Ramos (cell line): ENCODE measurements at regions not wholly inside any gene's neighbourhood (a gene's known extent, or its start where the extent isn't known, plus 50 kb on each side); places are given as distances from the start of the nearest gene placed in this dataset.

Source experiments
- in situ Hi-C: fragments of 300-500 bp; cut with MboI; formaldehyde crosslinking; loops from one replicate; pipeline ENCODE4 v1.14.3; 2022; ENCODE audit warnings: low sequenced_read_pairs; ENCODE audit not compliant: unreplicated experiment

- in situ Hi-C loops, result no loop called here
Observed at GRCh38 chr2:146124741-146125140, 1604.8 kb upstream of the ZEB2 start.

- in situ Hi-C loops, result no loop called here
Observed at GRCh38 chr2:146123714-146124113, 1603.8 kb upstream of the ZEB2 start.

- in situ Hi-C loops, result no loop called here
Observed at GRCh38 chr2:146123256-146123655, 1603.3 kb upstream of the ZEB2 start.

GRCh38 chr2:146119586-146119985 is 1599.7 kb upstream of the ZEB2 start:
- in situ Hi-C loops, result no loop called here

- in situ Hi-C loops, result no loop called here
Observed at GRCh38 chr2:146108993-146109392, 1589.1 kb upstream of the ZEB2 start.

- in situ Hi-C loops, result no loop called here
Observed at GRCh38 chr2:146094185-146094584, 1574.3 kb upstream of the ZEB2 start.

GRCh38 chr2:146081459-146081858 is 1561.5 kb upstream of the ZEB2 start:
- in situ Hi-C loops, result no loop called here

- in situ Hi-C loops, result no loop called here
Observed at GRCh38 chr2:146080925-146081324, 1561.0 kb upstream of the ZEB2 start.

- in situ Hi-C loops, result no loop called here
Observed at GRCh38 chr2:146079216-146079615, 1559.3 kb upstream of the ZEB2 start.

GRCh38 chr2:146077156-146077555 is 1557.2 kb upstream of the ZEB2 start:
- in situ Hi-C loops, result no loop called here

GRCh38 chr2:146068051-146068450 is 1548.1 kb upstream of the ZEB2 start:
- in situ Hi-C loops, result no loop called here

GRCh38 chr2:146048141-146048540 is 1528.2 kb upstream of the ZEB2 start:
- in situ Hi-C loops, result no loop called here

- in situ Hi-C loops, result no loop called here
Observed at GRCh38 chr2:146041274-146041910, 1521.5 kb upstream of the ZEB2 start.

GRCh38 chr2:146040051-146040450 is 1520.1 kb upstream of the ZEB2 start:
- in situ Hi-C loops, result no loop called here

- in situ Hi-C loops, result no loop called here
Observed at GRCh38 chr2:146038014-146038413, 1518.1 kb upstream of the ZEB2 start.

GRCh38 chr2:146037334-146037870 is 1517.5 kb upstream of the ZEB2 start:
- in situ Hi-C loops, result no loop called here

- in situ Hi-C loops, result no loop called here
Observed at GRCh38 chr2:146031158-146031557, 1511.2 kb upstream of the ZEB2 start.

- in situ Hi-C loops, result no loop called here
Observed at GRCh38 chr2:146027156-146027555, 1507.2 kb upstream of the ZEB2 start.

GRCh38 chr2:146025519-146025918 is 1505.6 kb upstream of the ZEB2 start:
- in situ Hi-C loops, result no loop called here

- in situ Hi-C loops, result no loop called here
Observed at GRCh38 chr2:146024212-146024743, 1504.4 kb upstream of the ZEB2 start.

GRCh38 chr2:146004462-146004861 is 1484.5 kb upstream of the ZEB2 start:
- in situ Hi-C loops, result no loop called here

GRCh38 chr2:146003337-146003736 is 1483.4 kb upstream of the ZEB2 start:
- in situ Hi-C loops, result no loop called here
